BJ (cell line): ENCODE measurements at regions not wholly inside any gene's neighbourhood (a gene's known extent, or its start where the extent isn't known, plus 50 kb on each side); places are given as distances from the start of the nearest gene placed in this dataset.
"Not testable (repeated sequence)": the region's sequence is repeated elsewhere in the genome, so short reads cannot be mapped to it uniquely, and the experiment has no call there.

Experiments used
- CTCF ChIA-PET: fragments of 350-600 bp; formaldehyde crosslinking; extraction: SDS; loops from one replicate; lab custom pipeline; 2021; ENCODE audit warnings: antibody characterized with exemption, inconsistent platforms; lab: Yijun Ruan, JAX
- POLR2A ChIA-PET: fragments of 300-600 bp; sonication (Branson Sonifier 250); formaldehyde crosslinking; extraction: SDS; loops from one replicate; lab custom pipeline; 2021; ENCODE audit warnings: antibody characterized with exemption; lab: Charles Lee
- DNase-seq: peaks from one replicate; pipeline ENCODE4 v3.0.0-alpha.2; 2011; ENCODE audit warnings: low read depth
- H3K27me3 ChIP-seq: 2 replicates; pipeline ENCODE4 v1.6.0; 2011; ENCODE audit warnings: low read length; ENCODE audit not compliant: control insufficient read depth, insufficient read depth
- H3K36me3 ChIP-seq: 2 replicates; pipeline ENCODE4 v1.5.1; 2011; ENCODE audit warnings: low read length; ENCODE audit not compliant: control insufficient read depth, insufficient read depth
- H3K4me3 ChIP-seq: 2 replicates; pipeline ENCODE4 v1.5.1; 2011; ENCODE audit warnings: low read depth, mild to moderate bottlenecking, control low read depth, low read length
- CTCF ChIP-seq: IDR thresholded peaks from 2 replicates; pipeline ENCODE4 v1.5.1; 2011; ENCODE audit warnings: low read depth, mild to moderate bottlenecking, control low read depth, inconsistent platforms, low read length, moderate library complexity; ENCODE audit not compliant: insufficient read depth

- no peak for DNase-seq
- H3K4me3 ChIP-seq, result no peak overlapping the region
- no peak for TF ChIP-seq CTCF
- POLR2A ChIA-PET, result no interaction called here
- CTCF ChIA-PET, result no interaction called here
- H3K36me3 ChIP-seq, result no peaks in the 10 kb centered on the region
- H3K27me3 ChIP-seq, result no peaks in the 10 kb centered on the region
Observed at GRCh38 chr7:81183326-81183725, 264.5 kb upstream of the SEMA3C start.

GRCh38 chr7:81182056-81182455 is 263.2 kb upstream of the SEMA3C start:
- H3K27me3 ChIP-seq, H3K4me3 ChIP-seq, H3K36me3 ChIP-seq, POLR2A ChIA-PET, DNase-seq: not testable (repeated sequence)
- CTCF ChIA-PET, result interaction anchor here (1.1 kb wide), 1 partner anchor 9 kb away, joined by 3 read pairs; no protein-coding TSS in a partner anchor

GRCh38 chr7:81181066-81181465 is 262.2 kb upstream of the SEMA3C start:
- Histone ChIP-seq H3K36me3 (no peaks in the 10 kb centered on the region), H3K27me3 (no peaks in the 10 kb centered on the region), H3K4me3 (no peak overlapping the region)
- ChIA-PET POLR2A (no interaction called here), CTCF (interaction anchor here (1.1 kb wide), 1 partner anchor 10 kb away, joined by 3 read pairs; no protein-coding TSS in a partner anchor)
- TF ChIP-seq CTCF, result no peak
- DNase-seq, result no peak

- POLR2A ChIA-PET, result no interaction called here
Observed at GRCh38 chr7:81180573-81180972, 261.7 kb upstream of the SEMA3C start.

GRCh38 chr7:81175275-81175940 is 256.6 kb upstream of the SEMA3C start:
- Histone ChIP-seq H3K36me3 (no peaks in the 10 kb centered on the region), H3K4me3 (no peak overlapping the region), H3K27me3 (no peaks in the 10 kb centered on the region)
- DNase-seq, result no peak
- no peak for TF ChIP-seq CTCF
- ChIA-PET CTCF (interaction anchor here (1.4 kb wide), 1 partner anchor 10 kb away, joined by 5 read pairs; no protein-coding TSS in a partner anchor), POLR2A (no interaction called here)

More at GRCh38 chr7:81180573-81180972, 261.7 kb upstream of the SEMA3C start:
- no peaks in the 10 kb centered on the region for H3K27me3 ChIP-seq
- DNase-seq, result no peak
- H3K36me3 ChIP-seq, result no peaks in the 10 kb centered on the region
- no peak overlapping the region for H3K4me3 ChIP-seq
- TF ChIP-seq CTCF, result no peak
- CTCF ChIA-PET, result interaction anchor here (1.0 kb wide), 1 partner anchor 11 kb away, joined by 3 read pairs; no protein-coding TSS in a partner anchor

- ChIA-PET POLR2A (no interaction called here), CTCF (no interaction called here)
- no peak for DNase-seq
- TF ChIP-seq CTCF, result no peak
- Histone ChIP-seq H3K27me3 (no peaks in the 10 kb centered on the region), H3K4me3 (no peak overlapping the region), H3K36me3 (no peaks in the 10 kb centered on the region)
Observed at GRCh38 chr7:81173766-81174281, 255.0 kb upstream of the SEMA3C start.
